NCI-H2171 treated with DMSO at 0.1 percent for 48 hours (cell line): ENCODE measurements at regions not wholly inside any gene's neighbourhood (a gene's known extent, or its start where the extent isn't known, plus 50 kb on each side); places are given as distances from the start of the nearest gene placed in this dataset.
A peak's percentile ranks its signal among the peaks of the same experiment; 100 is the strongest.

Experiments used
- DNase-seq: peaks from one replicate; lab custom pipeline; 2025; lab: John Stamatoyannopoulos, UW

DNA sequence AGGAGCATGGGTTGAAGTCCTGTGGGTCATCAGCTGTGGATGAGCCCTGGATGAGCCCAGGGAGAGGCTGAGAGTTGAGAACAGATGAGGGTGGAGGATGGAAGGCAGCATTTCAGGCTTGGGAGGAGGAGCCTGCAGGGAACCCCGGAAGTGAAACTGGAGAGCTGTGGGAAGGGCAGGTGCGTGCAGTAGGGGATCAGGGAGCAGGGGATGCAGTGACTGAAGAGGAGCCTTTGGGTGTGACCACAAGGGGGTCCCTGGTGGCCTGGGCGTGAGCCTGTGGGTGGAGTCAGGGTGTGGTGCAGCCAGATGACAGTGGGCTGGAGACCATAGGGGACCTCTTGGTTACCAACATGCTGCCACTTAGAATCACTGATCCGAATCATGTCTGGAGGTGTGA, 115.5 kb downstream of the PAPOLA start:
- no peak for DNase-seq

DNA sequence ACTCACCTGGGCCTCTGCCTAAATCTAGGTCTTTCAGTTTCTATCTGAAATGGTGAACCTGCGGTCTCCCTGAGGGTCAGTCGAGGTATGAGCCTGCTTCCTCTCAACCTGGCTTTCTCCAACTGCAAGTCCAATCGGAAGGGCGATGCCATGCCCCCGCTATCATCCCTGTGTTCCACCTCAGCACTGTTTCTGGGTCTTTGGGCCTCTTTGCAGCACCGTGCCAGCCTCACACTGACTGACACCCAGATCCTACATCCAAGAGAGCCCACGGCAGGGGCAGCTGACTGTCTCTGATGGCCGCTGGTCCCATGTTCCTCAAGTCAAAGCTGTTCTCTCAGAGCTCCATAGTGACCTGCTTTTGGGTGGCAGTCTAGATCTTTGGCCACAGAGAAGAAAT, 120.7 kb downstream of the PAPOLA start:
- DNase-seq: no peak

DNA sequence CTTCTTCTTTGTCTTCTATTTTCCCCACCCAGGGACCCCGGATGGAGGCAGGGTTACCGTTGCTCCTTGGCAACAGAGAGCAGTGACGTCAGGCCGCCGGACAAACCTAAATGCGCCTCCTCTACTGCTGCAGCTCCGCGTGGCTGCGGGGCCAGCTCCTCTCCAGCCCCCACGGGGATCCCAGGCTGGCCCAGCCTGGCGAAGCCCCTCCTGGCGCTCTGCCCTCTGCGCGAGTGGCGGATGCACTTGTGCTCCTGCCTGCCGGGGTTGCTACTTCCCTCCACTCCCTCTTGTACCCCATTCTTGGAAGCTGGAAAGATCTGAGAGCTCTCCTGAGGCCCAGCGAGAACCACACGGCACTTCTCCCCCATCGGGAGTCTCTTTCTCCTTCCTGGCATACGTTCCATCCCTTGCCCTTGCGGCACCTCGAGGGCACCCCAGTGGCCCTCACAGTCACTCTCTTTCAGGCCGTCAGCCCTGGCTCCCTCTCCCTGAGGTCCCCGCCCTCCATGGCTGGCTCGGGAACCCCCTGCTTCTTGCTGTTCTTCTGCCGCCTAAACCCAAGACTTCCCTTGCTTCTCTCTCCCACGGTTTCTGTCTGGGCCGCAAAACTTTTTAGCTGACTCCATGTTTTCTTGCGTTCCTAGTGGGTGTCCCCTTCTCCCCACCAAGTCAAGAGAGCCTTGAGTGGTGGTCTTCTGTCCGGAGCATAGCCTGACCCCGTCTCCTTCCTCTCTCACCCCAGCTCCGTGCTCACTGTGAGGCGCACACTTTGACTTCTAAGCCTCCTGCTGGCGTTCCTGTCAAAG, 121.7 kb downstream of the PAPOLA start:
- no peak for DNase-seq

DNA sequence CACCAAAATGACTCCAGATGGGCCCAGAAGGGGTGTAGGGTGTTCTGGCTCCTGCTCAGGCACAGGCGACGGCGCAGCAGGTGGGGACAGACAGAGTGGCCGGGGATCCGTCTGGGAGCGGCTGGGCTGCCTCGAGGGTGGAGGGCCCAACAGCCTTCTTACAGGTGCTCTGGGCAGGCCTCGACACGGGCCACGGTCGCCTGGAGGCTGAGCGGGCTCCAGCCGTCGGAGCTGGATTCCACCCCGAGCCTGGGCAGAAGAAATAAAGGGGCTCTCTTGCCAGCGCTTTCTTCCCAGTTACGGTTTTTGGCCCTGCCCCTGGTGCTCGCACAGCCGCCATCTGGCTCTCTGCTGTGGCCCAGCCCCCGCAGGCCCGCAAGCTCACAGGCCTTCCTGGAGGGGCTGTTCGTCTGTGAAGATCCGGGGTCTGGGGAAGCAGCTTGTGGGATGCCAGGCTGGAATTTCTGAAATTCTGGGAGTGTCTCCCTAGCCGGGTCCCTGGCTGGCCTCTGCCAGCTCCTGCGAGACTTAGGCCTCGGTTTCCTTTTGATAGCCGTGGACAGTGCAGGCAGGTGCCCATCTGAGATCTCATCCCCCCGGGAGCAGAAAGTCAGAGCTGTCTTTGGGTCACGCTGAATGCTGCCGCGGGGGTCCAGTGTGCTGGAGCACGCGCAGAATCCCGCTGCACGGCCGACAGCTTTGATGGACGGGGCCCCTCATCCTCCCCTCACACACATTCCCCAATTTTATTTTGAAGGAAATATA, 122.7 kb downstream of the PAPOLA start:
- DNase-seq: peak; percentile 51

DNA sequence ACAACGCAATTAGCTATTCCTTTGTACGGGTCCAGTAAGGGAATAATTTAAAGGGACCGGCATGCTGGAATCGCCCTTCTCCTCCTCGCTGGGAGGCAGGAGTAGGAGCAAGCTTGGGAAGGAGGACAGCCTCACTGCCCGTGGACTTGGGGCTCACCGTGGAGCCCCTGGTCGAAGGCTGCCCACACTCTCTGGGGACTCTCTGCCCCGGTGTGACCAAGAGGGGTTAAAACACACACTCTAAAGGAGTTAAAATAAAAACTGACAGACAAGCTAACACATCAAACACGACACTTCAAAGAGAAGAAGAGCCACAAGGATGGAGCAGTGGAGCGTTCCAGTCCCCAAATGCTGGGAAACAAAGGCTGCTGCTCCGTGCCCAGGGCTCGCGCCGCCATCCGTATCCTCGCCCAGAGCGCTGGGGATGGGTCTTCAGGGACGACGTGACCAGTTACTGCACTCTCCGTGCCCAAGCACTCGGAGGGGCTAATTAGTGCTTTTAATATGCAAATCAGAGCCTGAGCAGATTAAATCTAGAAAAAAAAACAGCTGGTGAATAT, 123.3 kb downstream of the PAPOLA start:
- DNase-seq: no peak

DNA sequence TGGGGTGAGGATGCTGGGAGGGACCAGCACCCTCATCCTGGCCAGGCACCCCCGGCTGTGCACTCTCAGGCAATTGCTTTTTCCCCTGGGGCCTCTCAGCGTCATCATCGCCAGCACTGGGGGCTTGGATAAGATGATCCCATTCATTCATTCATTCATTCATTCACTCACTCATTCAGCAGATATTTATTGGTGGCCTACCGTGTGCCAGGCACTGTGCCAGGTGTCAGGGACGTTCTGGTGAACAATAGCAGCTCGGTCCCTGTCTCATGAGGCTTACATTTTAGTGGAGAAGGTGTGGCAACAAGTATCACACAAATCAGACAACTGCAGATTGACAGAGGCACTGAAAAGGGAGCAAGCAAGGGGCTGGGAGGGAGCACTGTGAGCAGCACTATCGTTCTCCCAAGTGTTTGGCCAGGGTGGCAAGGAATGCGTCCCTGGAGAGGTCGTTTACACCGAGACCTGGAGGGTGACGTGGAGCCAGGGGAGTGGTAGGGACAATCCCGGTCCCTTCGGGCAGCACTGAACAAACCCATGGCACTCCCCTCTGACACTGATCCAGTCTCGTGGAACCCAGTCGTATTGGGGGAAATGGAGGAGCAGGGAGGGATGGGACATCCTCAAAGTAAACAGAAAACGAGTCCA, 124.1 kb downstream of the PAPOLA start:
- DNase-seq: no peak

DNA sequence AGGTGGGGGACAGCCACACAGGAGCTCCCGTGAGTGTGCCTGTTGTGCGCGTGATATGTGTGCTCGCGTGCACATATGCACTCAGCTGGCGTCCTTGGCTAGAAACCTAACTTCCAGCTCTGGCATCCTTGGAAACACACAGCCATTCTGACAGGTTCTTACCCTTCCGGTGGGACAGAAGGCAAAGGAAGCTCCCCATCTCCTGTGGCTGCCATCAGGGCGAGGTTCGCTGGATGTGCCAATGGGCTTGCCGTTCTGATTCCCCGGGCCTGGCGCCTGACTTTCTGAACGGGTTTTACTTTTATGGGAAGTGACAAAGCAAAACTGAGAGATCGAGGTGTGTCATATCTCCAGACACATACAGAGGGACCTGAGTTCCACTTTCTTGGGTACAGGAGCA, 124.7 kb downstream of the PAPOLA start:
- no peak for DNase-seq

DNA sequence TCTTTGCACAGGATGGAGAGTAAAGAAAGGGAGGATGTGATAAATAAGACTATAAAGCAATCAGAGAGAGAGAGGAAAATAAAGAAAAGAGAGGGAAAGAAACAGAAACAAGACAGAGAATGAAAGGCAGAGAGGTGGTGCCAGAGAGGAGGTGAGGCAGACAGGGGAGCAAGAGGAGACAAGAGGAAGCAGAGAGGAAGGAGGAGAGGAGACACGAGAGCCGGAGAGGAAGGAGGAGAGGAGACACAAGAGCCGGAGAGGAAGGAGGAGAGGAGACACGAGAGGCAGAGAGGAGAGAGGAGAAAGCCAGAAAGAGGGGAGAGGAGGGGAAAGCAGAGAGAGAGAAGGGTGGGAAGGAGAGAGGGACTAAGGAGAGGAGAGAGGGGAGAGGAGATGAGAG, 125.2 kb downstream of the PAPOLA start:
- no peak for DNase-seq

DNA sequence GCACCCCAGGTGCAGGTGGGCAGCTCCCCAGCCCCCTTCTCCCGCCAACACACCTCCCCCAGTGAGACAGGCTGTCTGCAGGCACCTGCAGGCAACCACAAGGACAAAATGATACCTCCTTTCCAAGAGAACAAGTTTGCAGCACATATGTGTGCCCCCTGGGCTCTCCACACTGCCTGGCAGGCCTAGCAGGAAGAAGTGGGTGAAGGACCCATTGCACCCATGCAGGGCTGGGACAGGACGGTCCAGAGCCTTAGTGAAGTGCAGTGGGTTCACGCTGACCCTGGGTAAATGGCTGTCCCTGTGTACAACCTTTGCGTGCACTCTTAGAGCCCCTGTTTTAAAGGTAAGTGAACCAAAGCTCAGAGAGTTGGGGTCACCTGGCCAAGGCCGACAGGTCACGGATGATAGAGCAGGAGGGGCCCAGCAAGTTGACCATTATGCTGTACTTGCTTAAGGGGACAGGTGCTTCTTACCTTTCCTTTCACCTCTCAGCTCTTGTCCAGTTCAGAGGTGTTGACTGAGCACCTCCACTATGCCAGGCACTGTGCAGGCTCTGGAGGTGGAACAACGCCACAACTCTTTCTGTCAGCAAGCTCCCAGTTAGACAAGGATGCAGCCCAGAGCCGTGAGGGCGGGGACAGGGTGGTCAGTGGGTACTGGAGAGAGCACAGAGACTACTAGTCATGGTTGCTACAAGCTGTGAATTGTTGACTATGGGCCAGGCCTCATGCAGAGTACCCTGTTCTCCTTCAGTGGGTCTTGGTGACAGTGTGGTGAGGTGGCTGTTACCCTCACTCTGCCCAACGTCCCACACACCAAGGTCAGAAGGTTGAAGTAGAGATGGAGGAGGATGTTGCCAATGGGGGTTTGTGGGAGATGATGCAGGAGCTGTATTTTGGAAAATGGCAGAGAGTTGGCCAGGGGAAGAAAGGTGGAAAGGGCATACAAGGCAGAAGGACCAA, 125.9 kb downstream of the PAPOLA start:
- DNase-seq: no peak

DNA sequence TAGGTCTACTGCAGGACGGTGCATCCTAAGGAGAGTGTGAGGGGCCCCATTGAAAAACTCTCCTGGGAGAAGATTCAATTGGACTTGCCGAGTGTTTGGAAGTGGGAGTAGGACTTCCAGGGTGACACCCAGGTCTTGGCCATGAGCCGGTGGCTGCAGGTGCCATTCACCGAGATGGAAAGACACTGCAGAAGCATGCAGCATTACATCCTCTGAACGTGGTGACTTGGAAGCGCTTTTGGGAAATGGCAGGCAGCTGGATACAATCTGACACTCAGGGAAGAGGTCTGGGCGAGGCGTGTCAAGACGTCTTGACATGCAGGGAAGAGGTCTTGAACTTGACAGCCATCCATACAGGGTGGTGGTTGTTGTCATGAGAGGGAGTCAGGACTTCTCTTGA, 126.9 kb downstream of the PAPOLA start:
- no peak for DNase-seq

DNA sequence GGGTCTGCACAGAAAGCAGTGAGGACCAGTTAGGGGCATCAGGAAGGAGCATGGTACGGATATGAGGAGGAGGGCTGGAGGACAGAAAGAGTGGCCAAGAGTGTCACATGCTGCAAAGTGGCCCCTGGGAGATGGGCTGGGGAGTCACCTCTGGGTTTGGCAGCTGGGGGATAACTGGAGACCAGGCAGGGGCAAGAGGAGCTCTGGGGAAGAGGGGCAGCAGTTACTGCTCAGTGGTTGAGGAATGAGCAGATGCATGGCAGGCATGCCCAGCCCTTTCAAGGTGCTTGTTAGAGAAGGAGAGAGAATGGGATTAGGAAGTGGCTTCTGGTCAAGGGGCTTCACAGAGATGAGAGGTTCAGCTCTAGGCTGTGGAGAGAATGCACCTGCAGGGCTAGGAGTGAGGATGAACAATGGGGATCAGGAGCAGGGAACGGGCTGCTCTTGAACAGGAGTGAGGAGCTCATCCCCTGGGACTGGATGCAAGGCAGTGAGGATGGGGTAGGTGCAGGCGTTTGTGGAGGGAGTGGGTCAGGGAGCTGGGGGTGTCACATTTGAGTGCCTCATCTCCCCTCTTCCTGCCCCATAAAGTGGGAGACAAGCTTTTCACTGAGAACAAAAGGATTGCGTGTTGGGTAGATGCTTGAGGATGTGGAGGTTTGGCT, 127.5 kb downstream of the PAPOLA start:
- no peak for DNase-seq

DNA sequence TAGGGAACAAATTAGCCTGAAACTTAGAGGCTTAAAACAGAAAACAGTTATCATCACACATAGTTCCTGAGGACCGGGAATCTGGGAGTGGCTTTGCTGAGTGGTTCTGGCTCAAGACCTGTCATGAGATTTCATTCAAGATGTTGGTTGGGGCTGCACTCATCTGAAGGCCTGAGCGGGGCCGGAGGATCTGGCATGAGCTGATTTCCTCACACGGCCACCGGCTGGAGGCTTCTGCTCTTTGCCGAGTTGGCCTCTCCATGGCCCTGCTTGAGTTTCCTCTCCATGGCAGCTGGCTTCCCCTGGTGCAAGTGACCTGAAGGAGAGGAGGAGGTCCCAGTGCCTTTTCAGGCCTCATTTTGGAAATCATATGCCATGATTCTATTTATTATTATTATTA, 128.1 kb downstream of the PAPOLA start:
- no peak for DNase-seq

DNA sequence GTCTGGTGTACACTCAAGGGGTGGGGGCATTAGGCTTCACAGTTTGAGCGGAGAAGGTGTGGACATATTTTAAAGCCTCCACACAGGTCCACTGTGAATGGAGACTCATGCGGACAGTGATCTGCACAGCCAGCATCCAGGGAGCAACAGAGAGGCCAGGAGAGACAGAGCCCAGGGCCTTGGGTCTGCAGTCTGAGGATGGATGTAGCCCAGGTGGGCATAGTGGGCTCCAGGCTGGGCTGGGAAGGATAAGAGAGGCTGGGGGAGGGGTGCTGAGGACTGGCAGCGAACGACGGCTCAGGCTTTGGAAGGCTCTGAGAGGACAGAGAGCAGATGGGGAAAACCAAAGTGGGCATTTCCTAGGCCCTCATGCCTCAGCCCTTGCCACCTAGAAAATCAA, 128.8 kb downstream of the PAPOLA start:
- DNase-seq: no peak

DNA sequence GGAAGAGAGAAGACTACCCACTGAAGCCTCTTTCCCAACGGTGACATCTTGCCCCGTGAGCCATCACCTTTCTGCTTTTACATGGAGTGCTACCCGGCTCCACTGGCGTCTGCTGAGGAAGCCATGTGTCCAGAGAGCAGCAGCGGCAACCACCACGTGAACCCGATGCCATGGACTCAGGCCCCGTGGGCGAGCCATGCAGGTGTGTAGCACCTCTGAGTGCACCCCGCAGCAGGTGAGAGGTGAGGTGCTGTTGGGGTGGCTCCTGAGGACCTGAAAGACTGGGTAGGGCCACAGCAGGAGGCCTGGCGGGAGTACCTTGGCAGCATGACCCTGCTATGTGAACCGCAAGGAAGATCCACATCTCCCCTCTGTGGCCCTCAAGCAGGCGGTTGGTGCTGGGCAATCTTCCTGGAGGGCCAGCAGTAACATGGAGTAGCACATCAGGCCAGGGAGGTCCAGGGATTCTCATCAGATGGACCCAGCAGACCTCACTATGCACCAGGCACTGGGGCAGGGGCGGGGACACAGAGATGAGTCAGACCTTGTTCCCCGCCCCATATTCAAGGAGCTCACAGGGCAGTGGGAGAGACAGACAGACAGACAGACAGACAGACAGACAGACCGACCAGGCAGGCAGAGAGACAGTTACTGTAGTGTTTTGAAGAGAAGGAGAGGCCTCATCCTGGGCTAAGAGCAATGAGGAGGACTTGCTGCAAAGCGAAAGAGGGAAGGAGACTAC, 129.6 kb downstream of the PAPOLA start:
- no peak for DNase-seq

DNA sequence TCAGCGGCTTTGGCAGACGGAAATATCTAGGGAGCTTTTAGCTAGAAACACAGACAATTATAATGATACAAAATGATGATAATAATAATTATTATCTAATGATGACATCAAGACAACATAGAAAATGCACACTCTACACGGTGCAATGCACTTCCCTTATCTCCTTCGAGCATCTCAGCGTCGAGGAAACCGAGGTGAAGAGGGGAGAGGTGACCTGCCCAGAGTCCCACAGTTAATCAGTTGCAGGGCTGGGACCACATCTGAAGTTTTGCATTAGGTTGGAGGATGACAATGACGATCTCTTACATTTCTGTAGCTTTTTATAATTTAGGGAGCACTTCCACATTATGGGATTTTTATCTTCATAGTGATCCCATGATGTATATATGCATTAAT, 130.2 kb downstream of the PAPOLA start:
- no peak for DNase-seq

DNA sequence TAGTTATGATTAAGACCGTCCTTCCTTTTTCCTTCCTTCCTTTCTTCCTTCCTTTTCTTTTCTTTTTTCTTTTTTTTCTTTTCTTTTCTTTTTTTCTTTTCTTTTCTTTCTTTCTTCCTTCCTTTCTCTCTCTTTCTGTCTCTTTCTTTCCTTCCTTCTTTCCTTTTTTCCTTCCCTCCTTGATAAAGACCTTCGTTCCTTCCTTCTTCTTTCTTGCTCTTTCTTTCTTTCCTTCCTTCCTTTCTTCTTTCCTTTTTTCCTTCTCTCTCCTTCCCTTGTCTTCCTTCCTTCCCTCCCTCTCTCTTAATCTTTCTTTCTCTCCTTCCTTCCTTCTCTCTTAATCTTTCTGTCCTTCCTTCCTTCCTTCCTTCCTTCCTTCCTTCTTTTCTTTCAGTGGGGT, 130.9 kb downstream of the PAPOLA start:
- no peak for DNase-seq

DNA sequence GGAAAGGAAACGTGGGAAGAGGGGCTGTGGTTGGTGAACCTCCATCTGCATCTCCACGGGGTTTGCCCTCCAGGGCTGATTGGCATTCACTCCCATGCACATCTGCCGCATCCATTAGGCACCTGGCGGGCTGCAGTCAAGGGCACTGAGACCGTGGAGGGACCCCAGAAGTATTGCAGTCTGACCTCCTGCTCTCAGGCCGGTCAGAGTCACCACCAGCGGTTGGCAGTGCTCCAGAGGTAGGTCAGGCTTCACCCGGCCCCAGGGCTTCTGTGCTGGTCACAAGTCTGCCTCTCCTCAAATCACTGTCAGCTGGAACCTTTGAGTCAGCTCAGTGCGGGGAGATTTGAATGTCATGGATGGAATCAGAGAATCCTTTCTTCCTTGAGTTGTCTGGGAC, 132.3 kb downstream of the PAPOLA start:
- no peak for DNase-seq

DNA sequence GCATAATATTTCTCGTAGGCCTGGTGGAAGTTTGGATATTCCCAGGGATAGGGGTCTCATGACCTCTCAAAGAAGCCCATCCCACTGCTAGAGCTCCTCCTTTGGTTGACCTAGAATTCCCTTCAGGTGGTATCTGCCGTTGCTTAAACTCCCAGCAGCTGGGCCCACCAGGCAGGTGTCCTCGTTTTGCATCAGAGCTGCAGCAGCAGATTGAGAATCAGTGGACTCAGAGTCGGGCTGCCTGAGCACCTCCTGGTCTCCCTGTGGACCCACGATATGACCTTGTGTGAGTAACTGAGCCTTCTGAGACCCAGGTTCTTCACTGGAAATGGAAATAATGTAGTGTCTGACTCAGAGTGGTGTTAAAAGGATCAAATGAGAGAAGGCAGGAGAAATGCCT, 132.7 kb downstream of the PAPOLA start:
- DNase-seq: no peak

DNA sequence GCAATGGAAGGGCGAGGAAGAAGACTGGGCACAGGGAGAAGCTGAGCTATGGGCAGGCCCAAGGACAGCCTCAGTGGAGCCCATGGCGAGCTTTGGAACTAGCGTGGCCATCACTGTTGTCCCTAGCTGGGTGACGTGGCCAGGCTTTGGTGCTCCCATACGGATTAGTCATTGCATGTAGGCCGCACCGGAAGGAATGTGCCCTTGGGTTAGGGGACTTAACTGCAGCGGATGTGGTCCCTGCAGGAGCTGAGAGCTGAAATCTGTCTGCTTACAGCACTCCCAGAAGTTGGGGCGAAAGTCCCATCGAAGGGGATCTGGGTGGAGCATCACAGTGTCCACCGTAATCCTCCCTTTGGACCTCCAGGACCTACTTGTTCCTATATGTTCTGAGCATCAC, 133.7 kb downstream of the PAPOLA start:
- no peak for DNase-seq

DNA sequence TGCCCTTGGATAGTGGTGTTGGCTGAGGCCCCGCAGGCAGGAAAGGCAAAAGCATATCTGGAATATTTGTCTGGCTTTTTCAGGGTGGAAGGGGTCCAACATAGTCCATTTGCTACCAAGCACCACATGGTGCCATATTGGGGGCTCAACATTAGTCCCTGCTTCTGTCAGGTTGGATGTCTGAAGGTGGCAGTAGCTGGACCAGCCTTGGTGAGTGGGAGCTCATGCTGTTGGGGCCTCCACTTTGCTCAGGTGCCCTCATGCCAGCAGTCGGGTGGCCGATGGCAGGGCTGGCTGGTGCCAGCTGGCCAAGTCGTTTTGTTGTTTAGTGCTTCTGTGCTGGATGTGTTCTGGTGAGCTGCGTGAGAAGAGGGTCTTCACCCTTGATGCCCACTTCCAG, 135.3 kb downstream of the PAPOLA start:
- DNase-seq: no peak
